NCI-H526 treated with DMSO at 0.1 percent for 48 hours (cell line): ENCODE measurements at regions not wholly inside any gene's neighbourhood (a gene's known extent, or its start where the extent isn't known, plus 50 kb on each side); places are given as distances from the start of the nearest gene placed in this dataset.
"Not testable (repeated sequence)": the region's sequence is repeated elsewhere in the genome, so short reads cannot be mapped to it uniquely, and the experiment has no call there.

Experiments
- DNase-seq: peaks from one replicate; lab custom pipeline; 2025; lab: John Stamatoyannopoulos, UW

DNA sequence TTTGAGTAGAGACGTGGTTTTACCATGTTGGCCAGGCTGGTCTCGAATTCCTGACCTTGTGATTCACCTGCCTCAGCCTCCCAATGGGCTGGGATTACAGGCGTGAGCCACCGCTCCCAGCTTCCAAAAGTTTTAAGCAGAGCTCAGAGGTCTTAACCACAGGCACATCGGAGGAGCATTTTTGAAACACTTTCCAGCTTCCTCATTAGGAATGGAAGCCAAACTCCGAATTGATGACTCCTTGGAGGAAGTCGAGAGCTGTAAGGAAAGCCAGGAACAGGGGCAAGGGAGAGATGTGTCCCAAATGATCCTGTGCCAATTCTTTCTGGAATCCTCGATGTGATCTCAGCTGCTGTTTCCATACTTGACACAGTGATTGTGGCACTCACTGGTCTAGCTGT lies 56.2 kb upstream of the CCZ1B start:
- not testable (repeated sequence) for DNase-seq

DNA sequence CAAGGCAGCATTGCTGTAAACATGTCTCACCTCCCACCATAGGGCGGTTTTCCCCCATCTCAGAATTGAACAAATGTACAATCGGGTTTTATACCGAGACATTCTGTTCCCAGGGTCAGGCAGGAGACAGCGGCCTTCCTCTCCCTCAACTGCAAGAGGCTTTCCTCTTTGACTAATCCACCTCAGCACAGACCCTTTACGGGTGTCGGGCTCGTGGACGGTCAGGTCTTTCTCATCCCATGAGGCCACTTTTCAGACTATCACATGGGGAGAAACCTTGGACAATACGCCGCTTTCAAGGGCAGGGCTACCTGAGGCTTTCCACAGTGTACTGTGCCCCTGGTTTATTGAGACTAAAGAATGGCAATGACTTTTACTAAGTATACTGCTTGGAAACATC lies 57.7 kb upstream of the CCZ1B start:
- DNase-seq = not testable (repeated sequence)

DNA sequence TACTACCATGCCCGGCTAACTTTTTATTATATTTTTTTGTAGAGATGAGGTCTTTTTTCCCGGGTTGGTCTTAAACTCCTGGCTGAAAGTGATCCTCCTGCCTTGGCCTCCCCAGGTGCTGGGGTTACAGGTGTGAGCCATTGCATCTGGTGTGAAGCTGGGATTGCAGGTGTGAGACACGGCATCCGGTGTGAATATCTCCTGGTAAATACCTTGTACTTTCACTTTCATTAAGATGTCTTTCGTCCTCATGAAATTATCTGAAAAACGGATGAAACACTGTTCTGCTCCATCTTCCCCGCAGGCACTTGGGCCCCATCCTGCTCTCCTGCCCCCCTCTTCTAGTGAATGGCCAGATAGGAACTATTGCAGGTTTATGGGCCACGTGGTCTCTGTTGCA lies 60.1 kb upstream of the CCZ1B start:
- DNase-seq = no peak

DNA sequence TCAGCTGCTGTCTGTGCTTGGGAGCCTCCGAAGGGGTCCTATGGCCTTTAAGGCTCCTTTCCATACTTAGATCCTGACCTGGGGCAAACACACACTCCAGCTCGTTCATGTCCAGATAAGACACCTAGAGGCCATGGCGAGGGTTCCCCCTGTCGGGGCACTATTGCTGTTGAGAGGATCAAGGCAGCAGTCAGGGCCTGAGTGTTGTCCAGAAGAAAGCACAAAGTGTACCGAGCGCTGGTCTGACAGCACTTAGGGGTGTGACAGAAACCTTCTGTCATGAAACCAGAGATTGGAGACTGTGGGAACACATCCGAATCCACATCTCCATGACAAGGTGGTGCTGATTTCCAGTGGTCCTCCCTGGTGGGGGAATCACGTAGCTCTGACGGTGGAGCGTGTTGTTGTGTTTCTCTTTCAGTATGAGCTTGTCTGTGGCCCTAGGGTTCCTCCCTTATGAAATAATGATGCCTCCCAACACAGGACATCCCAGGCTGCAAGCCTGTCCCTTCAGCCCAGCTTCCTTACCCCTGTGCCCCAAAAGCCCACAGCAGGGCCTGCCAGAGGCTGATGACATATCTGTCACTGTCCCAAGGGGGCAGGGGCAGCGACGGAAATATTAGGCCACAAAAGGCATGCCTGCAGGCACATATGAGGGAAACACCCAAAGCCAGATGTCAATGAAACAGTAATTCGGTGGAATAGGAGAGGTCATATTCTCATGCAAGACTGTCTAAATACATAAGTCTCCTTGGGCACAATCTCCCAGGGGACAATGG lies 62.4 kb upstream of the CCZ1B start:
- DNase-seq = not testable (repeated sequence)

DNA sequence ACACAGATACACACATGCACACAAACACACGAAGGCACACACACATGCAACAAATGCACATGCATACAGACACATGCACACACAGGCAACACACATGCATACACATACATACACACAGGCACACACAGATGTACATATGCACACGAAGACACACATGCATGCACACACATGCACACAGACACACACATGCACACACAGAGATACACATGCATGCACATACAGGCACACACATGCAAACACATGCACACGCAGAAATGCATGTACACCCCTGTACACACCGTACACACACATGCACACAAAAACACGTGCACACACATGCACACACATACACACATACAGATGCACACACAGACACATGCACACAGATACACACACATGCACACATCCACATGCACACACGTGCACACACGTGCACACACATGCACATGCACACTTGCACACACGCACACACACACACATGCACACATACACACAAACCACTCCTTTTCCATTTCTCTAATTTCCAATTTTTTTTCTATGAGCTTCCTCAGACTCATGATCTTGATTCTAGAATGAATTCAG lies 63.3 kb upstream of the CCZ1B start:
- no peak for DNase-seq

DNA sequence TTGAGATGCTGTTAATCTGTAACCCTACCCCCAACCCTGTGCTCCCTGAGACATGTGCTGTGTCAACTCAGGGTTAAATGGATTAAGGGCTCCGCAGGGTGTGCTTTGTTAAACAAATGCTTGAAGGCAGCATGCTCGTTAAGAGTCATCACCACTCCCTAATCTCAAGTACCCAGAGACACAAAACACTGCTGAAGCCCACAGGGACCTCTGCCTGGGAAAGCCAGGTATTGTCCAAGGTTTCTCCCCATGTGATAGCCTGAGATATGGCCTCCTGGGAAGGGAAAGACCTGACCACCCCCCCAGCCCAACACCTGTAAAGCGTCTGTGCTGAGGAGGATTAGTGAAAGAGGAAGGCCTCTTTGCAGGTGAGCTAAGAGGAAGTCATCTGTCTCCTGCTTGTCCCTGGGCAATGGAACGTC lies 76.0 kb upstream of the CCZ1B start:
- DNase-seq = not testable (repeated sequence)

DNA sequence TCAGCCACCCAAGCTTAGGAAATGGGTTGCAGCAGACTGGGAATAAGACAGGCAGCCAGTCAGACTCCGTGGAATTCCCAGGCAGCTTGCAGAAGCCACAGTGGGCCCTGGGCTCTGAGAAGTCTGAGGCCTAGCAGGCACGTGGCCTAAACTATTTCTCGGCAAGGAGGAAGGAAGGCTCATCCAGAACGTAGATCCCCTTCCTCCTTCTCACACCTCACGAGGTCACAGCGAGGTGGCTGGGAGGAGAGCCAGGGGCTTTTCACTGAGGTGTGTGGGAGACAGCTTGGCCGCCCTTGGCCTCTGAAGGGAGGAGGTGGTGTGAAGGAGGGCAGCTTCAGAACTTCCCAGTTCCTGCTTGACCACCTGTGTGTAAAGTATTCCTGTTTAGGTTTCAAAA lies 77.2 kb upstream of the CCZ1B start:
- not testable (repeated sequence) for DNase-seq

DNA sequence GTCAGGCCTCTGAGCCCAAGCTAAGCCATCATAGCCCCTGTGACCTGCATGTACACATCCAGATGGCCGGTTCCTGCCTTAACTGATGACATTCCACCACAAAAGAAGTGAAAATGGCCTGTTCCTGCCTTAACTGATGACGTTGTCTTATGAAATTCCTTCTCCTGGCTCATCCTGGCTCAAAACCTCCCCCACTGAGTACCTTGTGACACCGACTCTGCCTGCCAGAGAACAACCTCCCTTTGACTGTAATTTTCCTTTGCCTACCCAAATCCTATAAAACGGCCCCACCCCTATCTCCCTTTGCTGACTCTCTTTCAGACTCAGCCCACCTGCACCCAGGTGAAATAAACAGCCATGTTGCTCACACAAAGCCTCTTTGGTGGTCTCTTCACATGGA lies 77.7 kb upstream of the CCZ1B start:
- not testable (repeated sequence) for DNase-seq

DNA sequence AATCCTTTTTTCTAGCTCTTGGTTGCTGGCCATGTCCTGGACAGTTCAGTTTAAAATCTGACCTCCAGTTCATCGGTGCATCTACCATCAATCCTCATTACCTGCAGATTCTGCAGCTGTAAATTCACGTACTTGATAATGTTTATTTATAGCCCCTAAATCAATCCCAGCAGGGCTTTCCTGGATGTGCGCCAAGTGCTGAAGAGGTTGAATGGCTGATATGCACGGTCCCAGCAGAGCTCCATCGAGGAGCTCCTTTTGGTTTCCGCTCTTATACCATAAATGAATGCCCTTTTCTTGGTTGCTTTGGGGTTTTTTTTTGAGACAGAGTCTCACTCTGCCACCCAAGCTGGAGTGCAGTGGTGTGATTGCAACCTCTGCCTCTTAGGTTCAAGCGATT lies 91.2 kb upstream of the CCZ1B start:
- DNase-seq = no peak

DNA sequence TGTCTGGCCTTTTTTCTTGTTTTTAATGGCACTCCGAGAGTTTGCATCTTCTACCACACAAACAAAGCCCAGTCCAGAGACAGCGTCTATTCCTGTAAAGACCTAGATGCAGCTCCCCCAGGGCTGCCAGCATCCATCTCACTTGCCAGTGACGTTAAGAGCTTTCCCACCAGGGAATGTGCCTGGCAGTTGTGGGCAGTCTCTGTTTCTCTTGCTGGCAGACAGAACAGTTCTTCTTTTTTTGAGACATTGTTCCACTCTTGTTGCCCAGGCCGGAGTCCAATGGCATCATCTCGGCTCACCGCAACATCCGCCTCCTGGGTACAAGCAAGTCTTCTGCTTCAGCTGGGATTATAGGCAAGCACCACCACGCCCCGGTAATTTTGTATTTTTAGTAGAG lies 93.1 kb upstream of the CCZ1B start:
- DNase-seq = not testable (repeated sequence)

DNA sequence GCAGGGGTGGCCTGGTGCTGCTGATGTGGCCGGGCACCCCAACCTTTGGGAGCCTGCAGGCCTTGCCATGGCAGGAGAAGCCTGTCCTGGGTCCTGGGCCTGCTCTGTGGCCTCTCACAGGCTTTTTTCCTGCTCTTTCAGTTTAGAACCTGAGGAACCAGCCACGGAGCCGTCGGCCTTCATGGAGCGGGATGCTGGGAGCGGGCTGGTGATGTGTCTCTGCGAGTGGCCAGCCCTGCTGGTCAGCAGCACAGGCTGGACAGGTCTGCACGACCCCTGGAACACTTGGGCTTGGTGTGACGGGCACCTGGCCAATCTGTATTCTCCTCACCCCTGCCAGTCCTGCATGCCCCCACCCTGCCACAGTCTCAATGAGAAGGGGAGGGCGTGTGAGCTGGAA lies 98.4 kb upstream of the CCZ1B start:
- not testable (repeated sequence) for DNase-seq

DNA sequence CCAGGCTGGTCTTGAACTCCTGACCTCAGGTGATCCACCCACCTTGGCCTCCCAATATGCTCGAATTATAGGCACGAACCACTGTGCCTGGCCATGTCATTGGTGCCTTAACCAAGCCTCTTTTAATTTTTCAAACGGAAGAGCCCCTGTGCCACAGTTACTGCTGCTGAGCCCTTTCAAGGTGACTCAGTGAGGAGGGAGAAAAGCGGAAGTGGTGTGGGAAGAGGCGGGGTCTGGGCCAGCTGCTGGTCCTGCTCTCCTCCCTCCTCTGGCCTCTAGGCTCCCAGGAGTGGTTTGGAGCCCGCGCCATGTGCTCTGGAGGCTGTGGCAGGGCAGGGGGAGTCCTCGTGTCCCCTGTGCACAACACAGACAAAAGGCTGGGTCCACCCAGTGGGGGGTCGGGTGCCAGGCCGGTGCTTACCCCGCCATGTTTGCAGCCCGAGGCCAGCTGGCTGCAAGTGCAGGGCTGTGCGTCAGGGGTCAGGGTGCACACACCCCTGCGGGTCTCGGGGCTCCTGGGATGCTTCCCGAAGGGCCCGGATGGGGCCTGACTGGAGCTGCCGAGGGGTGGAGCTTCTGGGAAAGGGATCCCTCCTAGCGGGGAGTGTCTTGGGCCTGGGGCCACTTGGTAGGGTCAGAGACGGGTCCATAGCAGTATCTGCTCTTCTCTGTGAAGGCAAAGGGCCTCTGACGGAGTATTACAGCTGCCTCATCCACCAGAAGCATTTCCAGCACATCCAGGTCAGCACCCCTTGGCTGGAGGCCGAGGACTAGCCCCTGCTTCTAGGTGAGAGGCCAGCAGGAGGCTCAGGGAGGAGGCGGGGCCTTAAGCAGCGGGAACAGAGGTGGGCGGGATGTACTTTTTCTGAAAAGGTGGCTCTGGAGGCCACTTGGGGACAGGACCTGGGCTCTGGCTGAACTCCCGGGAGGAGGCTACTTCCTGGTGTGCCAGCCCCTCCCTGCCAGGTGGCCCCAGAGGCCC lies 100.4 kb upstream of the CCZ1B start:
- not testable (repeated sequence) for DNase-seq

DNA sequence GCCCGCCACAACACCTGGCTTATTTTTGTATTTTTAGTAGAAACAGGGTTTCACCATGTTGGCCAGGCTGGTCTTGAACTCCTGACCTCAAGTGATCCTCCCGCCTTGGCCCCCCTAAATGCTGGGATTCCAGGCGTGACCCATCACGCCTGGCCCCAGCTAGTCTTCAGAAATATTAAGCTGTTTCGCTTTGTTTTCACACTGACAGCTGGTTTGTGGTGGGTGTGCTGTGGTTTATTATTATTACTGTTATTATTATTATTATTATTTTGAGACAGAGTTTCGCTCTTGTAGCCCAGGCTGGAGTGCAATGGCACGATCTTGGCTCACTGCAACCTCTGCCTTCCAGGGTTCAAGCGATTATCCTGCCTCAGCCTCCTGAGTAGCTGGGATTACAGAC lies 101.6 kb upstream of the CCZ1B start:
- not testable (repeated sequence) for DNase-seq

DNA sequence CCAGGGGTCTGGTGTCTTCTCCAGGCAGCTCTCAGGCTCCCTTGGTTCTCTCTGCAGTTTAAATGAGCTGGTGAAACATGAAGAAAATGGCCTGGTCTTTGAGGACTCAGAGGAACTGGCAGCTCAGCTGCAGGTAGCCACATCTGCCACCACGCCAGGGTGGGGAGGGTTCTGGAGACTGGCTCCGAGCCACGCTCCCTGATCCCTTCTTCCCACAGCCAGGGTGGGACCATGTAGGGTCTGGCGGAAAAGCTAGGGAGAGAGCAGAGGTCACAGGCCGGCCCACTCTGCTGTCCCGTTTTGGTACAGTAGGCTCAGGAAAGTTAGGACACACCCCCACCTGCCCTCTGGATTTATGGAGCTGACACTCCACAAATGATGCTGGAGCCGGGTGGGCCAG lies 103.5 kb upstream of the CCZ1B start:
- DNase-seq = not testable (repeated sequence)

DNA sequence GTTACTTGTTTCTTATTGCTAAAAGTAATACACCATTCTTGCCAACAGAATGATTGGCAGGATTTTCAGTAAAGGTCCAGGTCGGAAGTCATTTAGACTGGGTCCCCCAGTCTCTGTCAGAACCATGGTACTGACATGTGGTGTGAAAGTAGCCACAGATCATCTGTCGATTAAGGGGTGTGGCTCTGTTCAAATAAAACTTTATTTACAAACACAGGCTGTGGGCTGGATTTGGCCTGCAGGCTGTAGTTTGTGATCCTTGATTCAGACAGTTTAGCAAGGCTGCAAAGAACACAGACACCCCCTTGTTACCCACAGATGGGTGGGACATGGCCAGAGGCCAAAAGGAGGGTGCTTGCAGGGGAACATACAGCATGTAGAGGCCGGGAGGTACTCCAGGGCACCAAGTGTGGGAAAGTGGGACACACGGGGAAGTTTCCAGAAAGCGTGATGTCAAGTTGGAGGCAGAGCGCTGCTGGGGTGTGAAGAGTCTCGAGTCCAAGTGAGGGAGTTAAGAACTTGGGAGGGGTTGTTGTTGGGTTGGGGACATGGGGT lies 104.1 kb upstream of the CCZ1B start:
- DNase-seq = not testable (repeated sequence)

DNA sequence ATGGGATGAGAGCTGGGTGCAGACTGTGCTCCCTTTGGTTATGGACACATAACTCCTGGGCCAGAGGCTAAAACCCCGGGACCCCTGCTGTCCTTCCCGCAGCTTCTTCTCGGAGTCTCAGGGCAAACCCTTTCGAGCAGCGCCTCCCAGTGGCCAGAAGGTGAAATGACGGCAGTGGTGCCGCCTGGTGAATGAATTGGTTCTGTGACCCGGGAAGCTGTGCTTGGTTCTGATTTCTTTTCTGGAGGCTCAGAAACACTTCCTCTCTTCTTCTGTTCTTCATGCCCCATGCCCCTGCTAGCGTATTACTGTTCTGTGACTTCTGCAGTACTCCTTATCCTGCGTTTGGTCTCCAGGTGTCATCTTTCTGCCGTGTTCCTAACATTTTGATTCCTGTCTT lies 104.7 kb upstream of the CCZ1B start:
- DNase-seq = not testable (repeated sequence)

DNA sequence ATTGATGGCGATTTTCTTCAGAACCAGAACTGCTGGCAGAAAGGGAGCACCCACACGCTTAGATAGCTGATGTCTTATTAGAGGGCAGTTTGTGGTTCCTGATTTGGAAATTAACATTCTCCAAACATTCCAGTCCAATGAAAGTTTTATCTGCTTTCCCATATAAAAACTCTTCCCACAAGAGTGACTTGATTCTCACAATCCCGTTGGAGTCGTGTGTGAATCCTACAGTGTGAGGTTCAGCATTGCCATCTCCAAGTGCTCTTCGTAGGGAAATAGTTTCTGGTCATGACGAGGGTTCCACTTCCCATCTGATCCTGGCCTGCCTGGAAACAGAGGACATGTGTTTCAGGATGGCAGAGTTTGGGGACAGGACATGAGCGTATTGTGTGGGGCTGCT lies 105.4 kb upstream of the CCZ1B start:
- not testable (repeated sequence) for DNase-seq

DNA sequence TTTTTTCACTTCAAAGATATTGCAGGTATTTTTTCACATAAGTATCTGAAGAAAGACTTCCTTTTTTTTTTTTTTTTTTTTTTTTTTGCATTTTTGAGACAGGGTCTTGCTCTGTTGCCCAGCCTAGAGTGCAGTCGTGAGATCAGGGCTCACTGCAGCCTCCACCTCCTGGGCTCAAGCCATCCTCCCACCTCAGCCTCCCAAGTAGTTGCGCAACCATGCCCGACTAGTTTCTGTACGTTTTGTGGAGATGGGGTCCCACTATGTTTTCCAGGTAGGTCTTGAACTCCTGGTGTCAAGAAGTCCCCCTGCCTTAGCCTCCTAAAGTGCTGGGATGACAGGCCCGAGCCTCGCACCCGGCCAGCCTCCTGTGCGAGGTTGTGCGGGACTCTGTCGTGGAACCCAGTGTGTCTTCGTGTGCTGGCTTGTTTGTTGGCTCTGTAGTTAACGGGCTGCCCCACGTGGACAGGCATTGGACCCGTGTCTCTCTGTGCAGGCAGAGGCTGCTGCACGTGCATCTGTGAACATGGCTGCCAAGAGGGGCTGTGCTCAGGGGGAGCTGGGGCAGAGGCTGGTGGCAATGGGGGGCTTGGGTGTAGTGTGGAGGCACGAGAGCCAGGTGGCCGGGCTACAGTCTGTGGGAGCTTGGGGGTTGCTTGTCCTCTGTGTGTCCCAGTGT lies 108.0 kb upstream of the CCZ1B start:
- DNase-seq = not testable (repeated sequence)

DNA sequence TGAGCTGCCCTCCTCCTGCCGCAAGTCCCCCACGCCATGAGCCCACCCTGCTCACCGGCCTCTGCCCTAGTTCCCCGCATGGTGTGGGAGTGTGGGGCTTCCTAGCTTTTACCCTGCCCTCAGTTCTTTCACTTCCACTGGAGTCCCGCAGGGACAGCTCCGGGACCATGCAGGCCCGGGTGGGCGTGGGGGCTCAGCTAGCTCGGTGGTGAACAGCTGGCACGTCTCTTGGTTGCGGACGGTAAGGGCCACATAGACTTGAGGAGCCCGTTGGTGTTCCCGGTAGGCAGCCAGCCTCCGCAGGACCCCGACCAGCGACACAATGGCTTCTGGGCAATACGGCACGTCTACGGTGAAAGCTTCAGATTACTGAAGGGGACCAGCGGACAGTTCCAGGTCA lies 108.9 kb upstream of the CCZ1B start:
- DNase-seq = no peak

DNA sequence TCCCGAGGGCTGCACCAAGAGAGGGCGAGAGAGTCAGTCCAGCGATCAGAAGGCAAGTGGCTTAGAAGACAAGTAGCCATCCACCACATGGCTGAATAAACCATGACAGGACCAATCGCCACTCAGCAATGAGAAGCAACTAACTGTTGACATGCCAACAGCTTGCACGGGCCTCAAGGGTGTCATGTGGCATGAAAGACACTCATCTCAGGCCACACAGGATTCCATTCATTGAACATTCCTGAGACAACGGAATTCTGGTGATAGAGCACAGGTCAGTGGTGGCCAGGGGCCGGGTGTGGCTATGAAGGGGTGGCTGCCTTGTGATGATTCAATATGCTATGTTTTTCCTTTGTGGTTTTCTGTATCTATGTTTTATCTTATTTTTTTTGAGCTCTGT lies 110.6 kb upstream of the CCZ1B start:
- DNase-seq = not testable (repeated sequence)

DNA sequence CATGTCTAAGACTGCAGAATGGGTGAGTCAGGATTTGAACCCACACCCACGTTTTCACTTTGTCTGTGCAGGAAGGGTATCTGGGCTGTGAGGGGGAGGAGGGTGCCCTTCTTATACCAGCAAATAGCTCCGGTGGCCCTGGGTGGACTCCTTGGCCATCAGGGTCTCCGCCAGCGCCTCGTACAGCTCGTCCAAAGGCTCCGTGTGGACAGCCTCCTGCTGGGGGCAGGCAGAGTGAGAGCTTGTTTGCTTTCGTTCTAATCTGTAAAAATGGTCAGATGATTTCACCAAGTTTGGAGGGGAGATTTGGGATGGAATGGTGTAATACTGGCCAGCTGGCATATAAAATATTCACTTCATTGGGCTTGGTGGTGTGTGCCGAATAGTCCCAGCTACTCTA lies 111.7 kb upstream of the CCZ1B start:
- DNase-seq = not testable (repeated sequence)

DNA sequence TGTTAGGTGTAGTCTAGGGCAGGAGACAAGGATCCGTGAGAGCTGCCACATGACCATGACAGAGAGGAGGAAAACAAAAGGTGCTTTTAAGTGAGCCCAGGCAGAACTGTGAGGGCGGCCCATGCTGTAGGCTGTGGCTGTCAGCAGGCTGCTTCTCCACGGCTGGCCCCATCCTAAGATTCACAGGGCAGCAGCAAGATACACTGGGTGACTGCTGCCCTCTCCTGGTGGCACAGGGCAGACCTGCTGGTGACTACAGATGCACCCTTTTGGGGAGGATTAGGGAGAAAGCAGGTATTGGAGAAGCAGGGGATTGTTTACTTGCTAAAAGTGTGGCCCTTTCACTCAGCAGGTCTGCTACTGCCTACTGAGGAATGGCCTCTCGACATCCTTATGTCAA lies 112.2 kb upstream of the CCZ1B start:
- not testable (repeated sequence) for DNase-seq
